SW480 (cell line): ENCODE measurements at regions not wholly inside any gene's neighbourhood (a gene's known extent, or its start where the extent isn't known, plus 50 kb on each side); places are given as distances from the start of the nearest gene placed in this dataset.

Experiments used
- DNase-seq: peaks from one replicate; pipeline ENCODE4 v3.0.0-alpha.2; 2016; ENCODE audit warnings: low spot score

- no peak for DNase-seq
Measured at GRCh38 chr20:60638430-60639098, 613.5 kb upstream of the CDH4 start.

DNA sequence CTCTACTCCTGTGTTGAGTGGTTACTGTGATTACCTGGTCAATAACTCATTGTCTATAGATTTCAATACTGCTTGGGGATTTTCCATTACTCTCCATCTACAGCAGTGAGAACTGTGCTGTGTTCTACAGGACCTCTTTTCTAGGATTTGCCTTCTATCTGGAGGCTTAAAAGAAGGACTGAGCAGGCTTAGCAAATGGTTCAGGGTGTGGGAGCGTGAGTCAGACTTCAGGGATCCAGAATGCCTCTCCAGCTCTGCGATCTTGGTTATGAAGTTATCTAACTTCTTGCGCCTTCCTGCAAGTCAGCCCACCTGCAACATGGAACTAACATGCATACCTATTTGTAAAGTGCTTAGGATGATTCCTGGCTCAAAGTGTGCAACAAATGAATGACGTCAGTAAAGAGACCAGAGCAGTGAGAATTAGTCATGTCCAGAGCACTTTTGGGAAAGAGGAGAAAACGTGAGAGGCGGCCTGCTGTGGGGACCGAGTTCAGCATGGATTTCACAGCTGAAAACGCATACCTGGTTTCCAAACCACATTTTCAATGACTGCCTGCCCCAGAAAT lies 610.1 kb upstream of the CDH4 start:
- DNase-seq: no peak

GRCh38 chr20:60642541-60642940 lies 609.5 kb upstream of the CDH4 start:
- DNase-seq: no peak

DNA sequence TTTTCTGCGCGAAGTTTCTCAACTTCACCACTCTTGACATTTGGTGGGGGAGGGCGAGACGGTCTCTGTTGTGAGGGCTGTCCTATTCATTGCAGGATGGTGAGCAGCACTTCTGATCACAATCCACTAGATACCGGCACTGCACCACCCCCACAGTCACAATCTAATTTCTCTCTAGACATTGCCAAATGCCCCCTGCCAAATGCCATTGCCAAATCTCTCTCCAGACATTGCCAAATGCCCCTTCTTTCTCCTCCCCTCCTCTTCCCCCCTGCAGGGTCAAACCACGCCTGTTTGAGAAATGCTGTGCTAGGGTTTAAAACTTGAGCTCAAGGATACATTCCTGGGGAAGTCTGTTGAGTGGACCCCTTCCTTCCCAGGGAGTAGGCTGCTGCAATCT lies 603.5 kb upstream of the CDH4 start:
- DNase-seq: no peak

- no peak for DNase-seq
Measured at GRCh38 chr20:60649541-60649940, 602.5 kb upstream of the CDH4 start.

DNA sequence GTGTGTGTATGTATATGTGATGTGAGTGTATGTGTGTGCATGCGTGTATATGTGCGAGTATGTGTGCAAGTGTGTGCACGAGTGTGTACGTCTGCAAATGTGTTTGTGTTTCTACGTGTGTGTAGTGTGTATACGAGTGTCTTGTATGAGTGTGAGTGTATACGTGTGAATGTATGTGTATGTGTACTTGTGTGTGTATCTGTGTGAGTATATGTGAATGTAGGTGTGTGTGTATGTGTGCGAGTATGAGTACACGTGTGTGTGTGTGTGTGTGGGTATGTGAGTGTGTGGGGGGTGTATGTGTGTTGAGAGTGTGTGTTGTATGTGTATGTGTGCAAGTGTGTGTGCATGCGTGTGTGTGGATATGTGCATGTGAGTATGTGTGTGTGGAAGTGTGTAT lies 602.0 kb upstream of the CDH4 start:
- no peak for DNase-seq

DNA sequence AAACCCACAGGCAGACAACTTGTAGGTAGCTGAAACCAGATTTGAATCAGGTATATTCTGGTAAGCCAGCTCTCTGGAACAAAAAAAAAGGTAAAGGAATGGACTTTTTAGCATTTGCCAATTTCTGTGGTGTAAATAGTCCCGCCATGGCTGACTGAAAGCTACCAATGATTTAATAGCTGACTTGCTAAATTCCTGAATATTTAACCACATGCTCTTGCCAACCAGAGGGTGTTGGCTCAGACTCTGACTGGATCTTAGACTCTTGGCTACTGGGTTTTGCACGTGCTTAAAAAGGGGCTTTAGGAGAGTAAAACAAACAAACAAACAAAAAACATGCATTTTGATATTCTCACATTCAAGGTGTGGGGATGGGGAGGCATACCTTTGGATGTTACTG lies 600.0 kb upstream of the CDH4 start:
- DNase-seq: no peak

DNA sequence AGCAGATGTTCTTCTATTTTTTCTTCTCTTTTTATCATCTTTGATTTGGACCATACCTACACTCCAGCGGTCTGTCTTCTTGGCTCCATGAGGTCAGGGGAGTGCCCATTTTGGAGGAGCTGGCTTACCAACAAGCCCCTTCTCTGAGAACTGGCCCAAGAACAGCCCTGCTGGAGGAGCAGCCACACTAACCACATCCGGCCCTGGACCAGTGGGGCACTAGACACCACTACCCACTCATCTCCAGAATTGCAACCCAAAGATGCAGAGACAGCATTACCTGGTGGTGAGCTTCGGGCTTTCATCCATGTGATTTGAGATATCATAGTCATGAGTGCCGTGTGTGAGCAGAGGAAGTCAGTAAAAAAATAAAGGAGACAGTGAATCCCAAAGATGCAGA lies 599.4 kb upstream of the CDH4 start:
- no peak for DNase-seq

- DNase-seq: no peak
Measured at GRCh38 chr20:60653111-60653845, 598.8 kb upstream of the CDH4 start.

DNA sequence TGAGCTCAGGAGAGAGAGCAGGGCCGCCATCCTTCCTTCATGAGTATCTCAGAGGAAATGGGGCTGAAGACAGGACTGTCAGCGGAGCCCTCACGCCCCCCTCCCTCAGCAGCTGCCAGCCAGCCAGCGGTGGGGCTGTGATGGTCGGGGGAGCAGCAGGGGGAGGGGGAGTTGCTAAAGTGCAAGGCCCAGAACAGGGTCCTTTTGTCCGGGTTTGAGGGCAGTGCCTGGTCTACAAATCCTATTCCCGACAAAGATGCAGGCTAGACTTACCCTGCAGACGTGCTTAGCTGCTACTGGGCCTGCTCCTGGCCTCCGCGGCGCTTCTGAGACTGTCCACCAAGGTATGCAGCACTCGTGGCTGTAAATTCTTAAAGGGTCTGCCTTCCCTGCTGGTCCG lies 593.4 kb upstream of the CDH4 start:
- DNase-seq: no peak

- DNase-seq: no peak
Measured at GRCh38 chr20:60659240-60659639, 592.8 kb upstream of the CDH4 start.

DNA sequence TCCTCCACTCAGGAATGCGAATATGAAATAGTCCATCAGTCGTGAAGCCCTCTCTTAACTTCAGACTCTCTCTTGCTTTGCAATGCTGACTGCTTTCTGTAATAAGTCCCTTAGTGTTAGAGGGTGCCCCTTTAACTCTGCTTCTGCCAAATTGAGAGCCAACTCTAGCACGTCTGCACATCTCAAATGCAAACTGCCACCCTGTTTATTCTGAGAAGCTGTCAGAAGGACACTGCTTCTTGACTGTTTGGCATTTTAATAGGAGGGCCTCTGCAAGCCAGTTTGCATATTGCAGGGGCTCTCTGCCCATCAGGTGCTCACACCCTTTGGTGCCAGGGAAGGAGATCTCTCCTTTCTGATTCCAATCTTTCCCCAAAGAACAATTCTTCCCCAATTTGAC lies 589.8 kb upstream of the CDH4 start:
- DNase-seq: no peak

DNA sequence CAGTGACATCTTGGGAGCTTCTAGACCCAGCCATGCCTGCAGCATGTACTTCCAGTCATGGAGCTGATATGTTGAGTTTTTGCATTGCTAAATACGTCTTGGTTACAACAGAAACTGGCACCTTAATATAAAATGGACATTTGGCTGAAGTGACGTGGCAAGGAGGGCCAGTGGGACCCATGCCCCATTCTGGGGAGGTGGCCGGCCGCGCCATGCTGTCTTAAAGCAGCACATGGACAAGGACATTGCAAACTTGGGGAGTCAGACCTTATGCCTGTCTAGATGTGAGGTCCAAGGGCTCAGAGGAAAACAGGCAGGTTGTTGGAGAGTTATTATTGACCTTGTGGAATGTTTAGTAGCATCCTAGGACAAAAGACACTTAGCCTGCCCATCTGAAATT lies 588.0 kb upstream of the CDH4 start:
- DNase-seq: no peak

DNA sequence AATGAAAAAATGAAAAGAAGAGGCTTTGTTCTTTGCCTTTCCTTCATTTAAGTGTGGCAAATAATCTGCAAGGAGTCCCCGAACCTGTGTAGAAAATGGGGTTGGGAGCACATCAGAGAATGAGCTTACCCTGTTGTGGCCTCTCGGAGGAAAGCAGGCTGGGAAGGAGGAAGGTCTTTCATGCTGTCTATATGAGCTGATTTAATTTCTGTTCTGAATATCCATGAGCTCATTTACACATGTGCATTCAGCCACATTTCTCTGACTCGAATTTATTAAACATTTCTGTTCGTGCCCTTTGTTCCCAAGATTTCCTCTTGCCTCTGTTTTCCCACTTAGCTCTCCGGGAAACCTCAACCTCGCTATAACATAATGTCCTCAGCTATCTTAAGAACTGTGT lies 584.4 kb upstream of the CDH4 start:
- no peak for DNase-seq

DNA sequence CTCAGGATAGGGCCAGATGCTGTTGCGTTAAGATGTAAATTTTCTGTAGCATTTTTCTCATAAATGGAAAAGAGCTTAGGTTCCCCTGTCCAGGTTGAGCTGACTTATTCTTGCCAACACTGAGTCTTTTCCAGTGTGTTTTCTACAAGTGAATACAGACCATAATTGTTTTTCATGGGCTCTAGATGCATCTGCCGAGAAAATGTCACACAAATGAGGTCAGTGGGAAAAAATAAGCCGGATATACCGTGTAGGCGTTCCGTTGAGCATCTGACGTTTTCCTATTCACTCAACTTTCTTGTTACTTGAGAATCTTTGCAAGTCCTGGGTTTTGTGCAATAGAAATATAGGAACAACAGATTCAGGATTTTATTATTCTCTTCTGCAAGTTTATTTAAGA lies 582.9 kb upstream of the CDH4 start:
- DNase-seq: no peak

- DNase-seq: no peak
Measured at GRCh38 chr20:60676011-60676410, 576.0 kb upstream of the CDH4 start.

GRCh38 chr20:60677819-60678218 lies 574.2 kb upstream of the CDH4 start:
- no peak for DNase-seq

GRCh38 chr20:60680554-60680953 lies 571.5 kb upstream of the CDH4 start:
- no peak for DNase-seq

- DNase-seq: no peak
Measured at GRCh38 chr20:60687213-60687612, 564.8 kb upstream of the CDH4 start.

GRCh38 chr20:60690771-60691170 lies 561.3 kb upstream of the CDH4 start:
- no peak for DNase-seq

DNA sequence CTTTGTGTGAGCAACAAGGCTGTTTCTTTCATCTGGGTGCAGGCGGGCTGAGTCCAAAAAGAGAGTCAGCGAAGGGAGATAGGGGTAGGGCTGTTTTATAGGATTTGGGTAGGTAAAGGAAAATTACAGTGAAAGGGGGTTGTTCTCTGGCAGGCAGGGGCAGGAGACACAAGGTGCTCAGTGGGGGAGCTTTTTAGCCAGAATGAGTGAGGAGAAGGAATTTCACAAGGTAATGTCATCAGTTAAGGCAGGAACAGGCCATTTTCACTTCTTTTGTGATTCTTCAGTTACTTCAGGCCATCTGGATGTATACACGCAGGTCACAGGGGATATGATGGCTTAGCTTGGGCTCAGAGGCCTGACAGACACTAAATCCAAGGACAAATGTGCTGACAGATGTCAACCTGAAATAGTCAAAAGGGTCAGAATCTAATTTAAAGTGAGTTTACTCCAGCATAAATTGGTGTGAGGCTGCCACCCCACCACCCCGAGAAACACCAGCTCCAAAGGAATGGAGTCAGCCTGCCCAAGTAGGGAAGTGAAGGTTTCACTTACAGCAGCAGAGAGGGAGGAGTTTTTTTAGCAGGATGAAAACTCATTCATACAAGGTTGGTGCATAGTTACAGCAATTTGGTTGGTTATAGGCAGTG lies 560.0 kb upstream of the CDH4 start:
- DNase-seq: no peak

- DNase-seq: no peak
Measured at GRCh38 chr20:60693496-60694133, 558.4 kb upstream of the CDH4 start.

DNA sequence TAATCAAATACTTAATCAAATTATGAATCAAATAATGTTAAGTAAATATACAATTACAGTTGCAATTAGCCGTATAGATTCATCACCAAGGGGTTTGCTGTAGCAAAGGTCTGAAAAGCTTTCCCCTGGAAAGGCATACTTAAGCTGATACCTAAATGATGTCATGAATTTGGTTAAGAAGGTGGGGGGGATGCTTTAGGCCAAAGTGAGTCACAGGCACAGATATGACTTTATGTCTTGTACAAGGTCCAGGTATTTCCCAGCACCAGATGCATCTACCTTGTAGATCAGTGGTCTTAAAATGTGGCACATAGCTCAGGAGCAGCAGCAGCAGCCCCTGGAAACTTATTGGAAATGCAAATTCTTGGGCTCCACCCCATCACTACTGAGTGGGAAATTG lies 557.3 kb upstream of the CDH4 start:
- DNase-seq: no peak
